Type B pancreatic cell (in vitro differentiated cells): ENCODE measurements at regions not wholly inside any gene's neighbourhood (a gene's known extent, or its start where the extent isn't known, plus 50 kb on each side); places are given as distances from the start of the nearest gene placed in this dataset.
A peak's percentile ranks its signal among the peaks of the same experiment; 100 is the strongest.

ENCODE experiments used
- DNase-seq: peaks from one replicate; pipeline ENCODE4 v3.0.0; 2021; ENCODE audit warnings: mixed read lengths; ENCODE audit not compliant: unreplicated experiment; ENCODE audit errors: extremely low spot score
- H3K27ac Mint-ChIP-seq: 2 replicates; pipeline ENCODE4 v1.8.0; 2021; ENCODE audit warnings: mild to moderate bottlenecking, mixed read lengths
- H3K27me3 Mint-ChIP-seq: 2 replicates; pipeline ENCODE4 v1.8.0; 2021; ENCODE audit warnings: mixed read lengths
- H3K36me3 Mint-ChIP-seq: 2 replicates; pipeline ENCODE4 v1.8.0; 2021; ENCODE audit warnings: mixed read lengths
- H3K4me1 Mint-ChIP-seq: one replicate; pipeline ENCODE4 v1.8.0; 2021; ENCODE audit warnings: mixed read lengths; ENCODE audit not compliant: unreplicated experiment
- H3K4me3 Mint-ChIP-seq: 2 replicates; pipeline ENCODE4 v1.8.0; 2021; ENCODE audit warnings: mild to moderate bottlenecking, mixed read lengths
- H3K9me3 Mint-ChIP-seq: 2 replicates; pipeline ENCODE4 v1.8.0; 2021; ENCODE audit warnings: mixed read lengths
- CTCF ChIP-seq: fragments of 200-600 bp; sonication (generic); conservative IDR thresholded peaks from 2 replicates; pipeline ENCODE4 v1.5.0; 2021; ENCODE audit warnings: antibody characterized with exemption, mild to moderate bottlenecking

- Mint-ChIP-seq H3K36me3 (peaks cover 3% of the 10 kb centered on the region), H3K27ac (no peak overlapping the region), H3K4me3 (no peak overlapping the region), H3K9me3 (peaks cover 5% of the 10 kb centered on the region), H3K27me3 (no peaks in the 10 kb centered on the region), H3K4me1 (peaks cover 24% of the 10 kb centered on the region)
- no peak for TF ChIP-seq CTCF
- DNase-seq = no peak
These were observed 56.8 kb upstream of the LRRC55 start for GRCh38 chr11:57124917-57125316.

- peaks cover 3% of the 10 kb centered on the region for H3K36me3 Mint-ChIP-seq
- H3K27me3 Mint-ChIP-seq = no peaks in the 10 kb centered on the region
- peak overlapping the region; percentile 3 for H3K4me3 Mint-ChIP-seq
- H3K9me3 Mint-ChIP-seq = peaks cover 5% of the 10 kb centered on the region
- DNase-seq = no peak
- peaks cover 20% of the 10 kb centered on the region for H3K4me1 Mint-ChIP-seq
- TF ChIP-seq CTCF = no peak
- peak overlapping the region; percentile 27 for H3K27ac Mint-ChIP-seq
These were observed 54.9 kb upstream of the LRRC55 start for GRCh38 chr11:57126766-57127400.

GRCh38 chr11:57131080-57131790, 50.5 kb upstream of the LRRC55 start:
- no peak overlapping the region for H3K27ac Mint-ChIP-seq
- no peaks in the 10 kb centered on the region for H3K27me3 Mint-ChIP-seq
- H3K4me1 Mint-ChIP-seq = peaks cover 11% of the 10 kb centered on the region
- peak; percentile 75 for TF ChIP-seq CTCF
- H3K36me3 Mint-ChIP-seq = no peaks in the 10 kb centered on the region
- peaks cover 5% of the 10 kb centered on the region for H3K9me3 Mint-ChIP-seq
- no peak for DNase-seq
- H3K4me3 Mint-ChIP-seq = no peak overlapping the region
